WI38 (cell line): ENCODE measurements at regions not wholly inside any gene's neighbourhood (a gene's known extent, or its start where the extent isn't known, plus 50 kb on each side); places are given as distances from the start of the nearest gene placed in this dataset.

Source experiments
- H3K4me3 ChIP-seq: 2 replicates; pipeline ENCODE4 v1.5.1; 2011; ENCODE audit warnings: low read depth, mild to moderate bottlenecking, control low read depth, low read length
- CTCF ChIP-seq: IDR thresholded peaks from 2 replicates; pipeline ENCODE4 v1.5.1; 2012; ENCODE audit warnings: low read depth, mild to moderate bottlenecking, control low read depth, low read length

DNA sequence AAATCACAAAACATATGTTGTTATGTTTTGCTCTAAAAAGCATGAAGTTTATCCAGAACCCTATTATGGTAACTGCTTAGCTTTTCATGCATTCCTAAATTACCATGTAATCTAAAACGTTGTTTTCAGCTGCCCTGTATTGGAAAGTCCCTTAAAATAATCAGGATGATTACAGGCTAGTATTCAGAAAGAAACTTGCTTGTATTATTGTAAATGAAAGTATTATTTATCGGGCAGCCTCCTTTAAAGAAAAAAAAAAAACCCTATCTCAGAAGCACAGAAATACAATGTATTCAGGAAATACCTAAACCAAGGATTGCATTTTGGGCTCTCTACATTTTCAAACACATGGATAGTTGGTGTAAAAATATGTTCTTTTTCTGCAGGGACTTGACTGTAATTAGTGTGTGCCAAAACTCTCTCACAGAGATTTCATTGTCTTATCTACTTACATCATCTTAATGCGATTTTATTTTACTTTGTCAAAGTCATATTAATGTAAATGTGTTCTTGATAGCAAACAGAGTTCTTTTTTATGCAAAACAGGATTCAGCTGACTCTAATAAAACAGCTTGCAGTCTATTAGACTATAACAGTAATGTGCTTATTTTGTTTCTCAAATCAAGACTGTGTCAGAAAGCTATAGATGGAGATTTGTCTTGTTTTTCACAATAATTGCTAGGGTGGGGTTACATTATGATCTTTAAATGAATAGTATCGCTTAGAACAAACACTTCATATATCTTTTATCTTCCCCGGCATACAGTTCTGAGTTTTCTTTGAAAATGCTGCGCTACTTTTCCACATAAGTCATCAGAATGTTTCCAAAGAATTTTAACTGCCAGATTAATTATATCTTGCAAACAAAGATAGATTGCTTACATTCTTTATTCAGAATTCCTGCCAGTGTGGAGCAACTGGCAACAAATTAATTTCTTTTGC, 65.3 kb upstream of the ARID5B start:
- TF ChIP-seq CTCF: no peak
- H3K4me3 ChIP-seq: peak overlapping the region; percentile 27

DNA sequence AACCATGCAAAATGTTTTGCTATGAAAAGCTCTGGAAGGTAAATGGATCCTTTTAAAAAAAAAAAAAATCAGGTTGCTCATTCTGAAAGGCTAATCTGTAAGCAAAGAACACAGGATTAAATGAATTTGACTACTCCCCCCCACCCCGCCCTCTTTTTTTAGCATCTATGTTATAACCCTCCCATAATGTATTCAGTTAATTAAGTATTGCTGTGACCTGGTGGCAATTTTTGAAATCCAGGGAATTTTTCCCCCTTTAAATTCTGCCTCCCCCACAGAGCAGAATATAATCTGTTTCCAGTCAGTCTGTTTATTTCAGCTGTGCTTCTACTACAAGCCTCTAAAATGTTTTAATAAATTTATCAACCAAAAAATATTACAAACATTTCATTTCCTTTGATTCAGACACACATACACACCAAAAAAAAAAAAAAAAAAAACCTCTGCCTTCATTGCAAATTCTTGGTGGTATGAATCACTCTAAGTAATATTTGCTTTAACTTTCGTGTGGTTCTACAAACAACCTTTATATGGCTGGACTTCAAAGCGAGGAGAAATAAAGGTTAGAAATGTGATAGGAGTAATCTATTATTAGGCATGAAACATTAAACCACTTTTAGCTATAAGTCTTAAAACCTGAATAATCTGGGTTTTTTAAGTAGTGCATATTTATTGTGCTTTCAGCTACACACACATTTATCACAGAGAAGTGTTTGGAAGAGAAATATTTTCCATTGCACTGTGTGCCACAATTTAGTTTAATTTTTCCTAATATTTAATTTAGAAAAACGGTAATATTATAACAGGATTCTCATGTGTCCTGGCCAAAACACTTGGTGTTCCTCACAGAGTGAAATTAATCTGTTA, 64.4 kb upstream of the ARID5B start:
- H3K4me3 ChIP-seq: no peak overlapping the region
- no peak for TF ChIP-seq CTCF

DNA sequence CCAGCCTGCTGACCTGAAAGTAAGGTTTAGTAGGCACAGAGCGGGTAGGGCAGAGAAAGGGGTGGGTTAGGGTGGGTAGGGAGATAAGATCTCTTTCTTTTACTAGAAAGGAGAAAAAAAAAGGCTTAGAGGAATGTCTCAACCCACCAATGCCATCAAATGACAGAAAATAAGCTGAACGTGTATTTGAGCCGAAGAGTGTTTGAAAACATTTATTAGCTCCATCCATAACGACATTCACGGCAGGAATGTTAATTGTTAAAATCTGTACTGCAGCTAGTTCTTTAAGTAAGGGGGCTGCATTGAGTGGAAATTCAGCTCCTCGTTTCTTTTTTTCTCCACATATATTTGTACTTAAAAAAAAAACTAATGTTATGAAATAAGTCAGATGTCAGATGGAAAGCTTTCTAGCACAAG, 63.7 kb upstream of the ARID5B start:
- TF ChIP-seq CTCF: no peak
- H3K4me3 ChIP-seq: no peak overlapping the region

DNA sequence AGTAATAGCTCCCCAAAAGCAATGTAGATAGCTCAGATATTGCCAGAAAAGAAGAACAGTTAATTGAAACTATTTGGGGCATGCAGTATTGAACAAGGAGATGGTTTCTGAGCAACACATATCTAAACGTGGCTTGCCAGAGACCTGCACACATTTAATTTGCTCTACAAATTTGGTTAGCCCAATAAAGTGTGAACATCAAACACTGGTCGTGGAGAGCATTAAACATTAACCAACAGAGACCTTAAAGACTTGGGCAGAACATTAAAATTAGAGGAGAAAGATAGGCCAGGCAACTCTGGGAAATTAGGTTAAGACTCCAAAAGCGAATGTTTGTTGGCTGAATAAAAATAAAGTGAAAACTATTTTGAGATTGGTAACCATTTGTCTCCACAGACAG, 61.6 kb upstream of the ARID5B start:
- no peak overlapping the region for H3K4me3 ChIP-seq
- TF ChIP-seq CTCF: no peak

GRCh38 chr10:61840403-61840802, 61.1 kb upstream of the ARID5B start:
- no peak for TF ChIP-seq CTCF
- no peak overlapping the region for H3K4me3 ChIP-seq

DNA sequence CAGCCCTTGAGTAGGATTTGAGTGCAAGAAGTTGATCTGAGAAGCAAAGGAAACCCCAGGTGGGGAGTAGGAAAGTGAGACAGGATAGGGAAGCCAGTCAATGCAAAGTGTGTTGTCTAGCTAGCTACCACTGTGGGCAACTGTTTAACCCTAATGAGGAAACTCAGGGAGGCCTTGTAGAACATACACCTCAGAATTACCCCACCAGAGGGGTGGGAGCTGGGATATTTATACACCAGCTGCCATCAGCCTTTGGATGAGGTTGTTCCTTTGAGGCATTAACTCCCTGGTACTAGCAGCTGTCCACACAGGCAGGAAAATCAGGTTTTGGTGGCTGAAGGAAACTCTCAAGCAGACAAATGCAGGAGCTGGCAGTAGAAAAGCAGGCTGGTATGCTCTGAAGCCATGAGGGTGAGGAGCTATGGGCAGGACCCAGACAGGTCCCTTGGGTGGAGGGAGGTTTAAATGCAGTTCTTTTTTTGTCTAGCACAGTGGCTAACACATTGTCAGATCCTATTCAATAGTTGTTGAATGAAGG, 60.1 kb upstream of the ARID5B start:
- no peak overlapping the region for H3K4me3 ChIP-seq
- TF ChIP-seq CTCF: no peak
